COLO829 (cell line): ENCODE measurements at regions not wholly inside any gene's neighbourhood (a gene's known extent, or its start where the extent isn't known, plus 50 kb on each side); places are given as distances from the start of the nearest gene placed in this dataset.
"Not testable (repeated sequence)": the region's sequence is repeated elsewhere in the genome, so short reads cannot be mapped to it uniquely, and the experiment has no call there.

Experiments
- DNase-seq: peaks from one replicate; pipeline ENCODE4 v3.0.0; 2012; ENCODE audit warnings: low spot score

GRCh38 chr14:71165121-71166031 is 258.1 kb downstream of the PCNX1 start:
- no peak for DNase-seq

GRCh38 chr14:71166180-71166837 is 259.1 kb downstream of the PCNX1 start:
- DNase-seq = peak; percentile 33

- not testable (repeated sequence) for DNase-seq
Measured at GRCh38 chr14:71167325-71167950, 260.2 kb downstream of the PCNX1 start.

GRCh38 chr14:71168161-71168560 is 260.9 kb downstream of the PCNX1 start:
- not testable (repeated sequence) for DNase-seq

- DNase-seq = no peak
Measured at GRCh38 chr14:71168564-71169427, 261.5 kb downstream of the PCNX1 start.

GRCh38 chr14:71169861-71170260 is 262.6 kb downstream of the PCNX1 start:
- no peak for DNase-seq

GRCh38 chr14:71175491-71175890 is 268.2 kb downstream of the PCNX1 start:
- DNase-seq = no peak

GRCh38 chr14:71179066-71179465 is 271.8 kb downstream of the PCNX1 start:
- no peak for DNase-seq

- no peak for DNase-seq
Measured at GRCh38 chr14:71180397-71180796, 273.1 kb downstream of the PCNX1 start.

GRCh38 chr14:71181215-71182003 is 274.1 kb downstream of the PCNX1 start:
- DNase-seq = no peak

GRCh38 chr14:71183876-71184689 is 276.8 kb downstream of the PCNX1 start:
- DNase-seq = no peak

GRCh38 chr14:71185637-71186036 is 278.4 kb downstream of the PCNX1 start:
- DNase-seq = no peak

GRCh38 chr14:71187633-71188356 is 280.5 kb downstream of the PCNX1 start:
- DNase-seq = no peak

- no peak for DNase-seq
Measured at GRCh38 chr14:71190770-71191374, 283.6 kb downstream of the PCNX1 start.

GRCh38 chr14:71193663-71194062 is 286.4 kb downstream of the PCNX1 start:
- DNase-seq = no peak

- DNase-seq = no peak
Measured at GRCh38 chr14:71194251-71194650, 287.0 kb downstream of the PCNX1 start.

- DNase-seq = no peak
Measured at GRCh38 chr14:71196921-71197320, 289.7 kb downstream of the PCNX1 start.

- DNase-seq = no peak
Measured at GRCh38 chr14:71198687-71199086, 291.4 kb downstream of the PCNX1 start.

GRCh38 chr14:71201840-71202239 is 294.6 kb downstream of the PCNX1 start:
- DNase-seq = no peak
